ENCODE measurements at regions not wholly inside any gene's neighbourhood (a gene's known extent, or its start where the extent isn't known, plus 50 kb on each side); places are given as distances from the start of the nearest gene placed in this dataset.
A peak's percentile ranks its signal among the peaks of the same experiment; 100 is the strongest.

DNA sequence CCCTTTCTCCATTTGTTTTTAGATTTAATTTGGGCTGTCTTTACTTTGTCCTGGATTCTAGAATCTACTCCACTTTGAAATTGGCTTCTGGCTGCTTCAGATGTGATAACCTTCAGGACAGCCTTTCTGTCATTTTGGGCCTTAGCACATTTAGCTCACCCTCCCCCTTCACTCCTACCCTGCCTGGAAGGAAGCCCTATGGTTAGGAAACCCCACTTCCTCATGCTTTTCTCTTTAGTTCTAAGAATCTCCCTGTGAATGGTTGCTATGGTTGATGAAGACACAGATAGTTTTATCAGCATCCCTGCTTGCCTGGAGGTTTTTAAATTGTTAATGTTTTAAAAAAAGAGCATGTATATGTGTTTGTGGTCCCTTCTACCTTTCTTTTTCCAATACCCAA is 100.7 kb upstream of the PTPN13 start:
- H3K36me3 ChIP-seq (ENCODE audit: control insufficient read depth, insufficient read depth, low read length): no peaks in the 10 kb centered on the region
- DNase-seq (ENCODE audit: extremely low read depth, insufficient read length): no peak
- H3K4me3 ChIP-seq (replicated peaks; ENCODE audit: low read depth, low read length): no peak overlapping the region
- TF ChIP-seq, protein P1, sequence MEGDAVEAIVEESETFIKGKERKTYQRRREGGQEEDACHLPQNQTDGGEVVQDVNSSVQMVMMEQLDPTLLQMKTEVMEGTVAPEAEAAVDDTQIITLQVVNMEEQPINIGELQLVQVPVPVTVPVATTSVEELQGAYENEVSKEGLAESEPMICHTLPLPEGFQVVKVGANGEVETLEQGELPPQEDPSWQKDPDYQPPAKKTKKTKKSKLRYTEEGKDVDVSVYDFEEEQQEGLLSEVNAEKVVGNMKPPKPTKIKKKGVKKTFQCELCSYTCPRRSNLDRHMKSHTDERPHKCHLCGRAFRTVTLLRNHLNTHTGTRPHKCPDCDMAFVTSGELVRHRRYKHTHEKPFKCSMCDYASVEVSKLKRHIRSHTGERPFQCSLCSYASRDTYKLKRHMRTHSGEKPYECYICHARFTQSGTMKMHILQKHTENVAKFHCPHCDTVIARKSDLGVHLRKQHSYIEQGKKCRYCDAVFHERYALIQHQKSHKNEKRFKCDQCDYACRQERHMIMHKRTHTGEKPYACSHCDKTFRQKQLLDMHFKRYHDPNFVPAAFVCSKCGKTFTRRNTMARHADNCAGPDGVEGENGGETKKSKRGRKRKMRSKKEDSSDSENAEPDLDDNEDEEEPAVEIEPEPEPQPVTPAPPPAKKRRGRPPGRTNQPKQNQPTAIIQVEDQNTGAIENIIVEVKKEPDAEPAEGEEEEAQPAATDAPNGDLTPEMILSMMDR (IDR thresholded peaks at IDR 0.05; ENCODE audit: insufficient read depth, low read length, poor library complexity, severe bottlenecking): no peak
- no peaks in the 10 kb centered on the region; the same call in 1 of the 2 replicates for H3K27me3 ChIP-seq (replicated peaks; ENCODE audit: control insufficient read depth, insufficient read depth, low read length)

DNA sequence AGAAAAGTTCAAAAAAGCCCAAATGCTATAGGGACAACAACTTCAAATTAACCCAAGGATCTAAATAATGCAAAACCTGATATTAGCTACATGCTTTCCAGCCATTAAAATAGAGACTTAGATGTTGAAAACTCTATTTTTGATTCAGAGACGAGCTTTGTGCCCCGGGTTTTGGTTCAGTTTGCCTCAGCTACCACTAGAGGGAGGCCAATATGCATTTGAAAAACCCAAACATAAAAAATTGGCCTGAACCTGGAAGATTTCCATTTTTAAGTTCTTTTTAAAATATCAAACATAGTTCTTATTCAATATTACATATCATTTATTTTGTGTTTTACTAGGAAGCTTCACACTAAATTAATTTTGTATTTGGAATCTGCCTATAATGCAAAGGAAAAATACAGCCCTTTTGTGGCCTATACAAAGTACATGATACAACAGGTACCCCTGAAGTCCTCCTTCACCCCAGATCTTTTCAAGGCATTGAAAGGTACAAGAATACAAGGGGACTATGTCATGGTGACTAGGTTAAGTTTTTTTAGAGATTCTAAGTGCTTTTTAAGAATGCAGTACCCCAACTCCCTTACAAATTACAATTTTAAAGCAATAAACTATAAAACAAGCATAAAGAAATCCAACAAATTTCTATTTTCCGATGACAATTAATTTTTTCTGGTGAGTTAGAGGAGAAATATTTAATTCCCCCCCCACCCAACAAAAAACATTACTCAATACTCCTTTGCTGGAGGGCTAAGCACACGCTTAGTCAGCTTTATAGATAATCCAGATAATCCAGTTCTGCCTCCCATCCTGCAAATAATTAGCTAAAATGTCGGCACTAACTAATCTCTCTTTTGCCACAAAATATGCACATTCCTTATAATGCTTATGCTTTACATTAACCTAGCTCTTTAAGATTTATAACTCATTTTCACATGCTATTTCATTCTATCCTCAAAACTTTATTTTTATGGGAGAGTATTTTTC is 97.7 kb upstream of the PTPN13 start:
- TF ChIP-seq, protein P1 (IDR thresholded peaks at IDR 0.05; ENCODE audit: insufficient read depth, low read length, poor library complexity, severe bottlenecking): peak; percentile 87
- no peaks in the 10 kb centered on the region for H3K36me3 ChIP-seq (ENCODE audit: control insufficient read depth, insufficient read depth, low read length)
- H3K4me3 ChIP-seq (replicated peaks; ENCODE audit: low read depth, low read length): no peak overlapping the region
- DNase-seq (ENCODE audit: extremely low read depth, insufficient read length): no peak
- no peaks in the 10 kb centered on the region; the same call in 1 of the 2 replicates for H3K27me3 ChIP-seq (replicated peaks; ENCODE audit: control insufficient read depth, insufficient read depth, low read length)

DNA sequence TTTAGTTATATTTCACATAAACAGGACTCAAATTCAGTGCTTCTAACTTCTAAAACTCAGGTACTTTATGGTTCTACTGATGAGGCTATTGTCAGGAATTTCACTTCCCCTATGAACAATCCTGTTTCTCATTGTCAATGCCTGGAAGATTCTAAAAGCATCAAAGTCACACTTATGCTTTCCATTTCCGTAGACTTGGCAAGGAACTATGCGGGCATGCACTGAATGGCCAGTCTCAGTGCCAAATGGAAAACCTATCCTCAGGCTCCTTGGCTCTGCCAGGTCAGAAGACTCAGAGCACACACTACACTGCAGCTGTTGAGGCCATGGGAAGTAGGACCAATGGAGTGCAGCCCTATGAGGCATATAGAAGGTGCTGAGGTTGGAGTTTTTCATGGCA is 97.0 kb upstream of the PTPN13 start:
- no peak for DNase-seq (ENCODE audit: extremely low read depth, insufficient read length)
- H3K4me3 ChIP-seq (replicated peaks; ENCODE audit: low read depth, low read length): no peak overlapping the region
- H3K27me3 ChIP-seq (replicated peaks; ENCODE audit: control insufficient read depth, insufficient read depth, low read length): no peaks in the 10 kb centered on the region; the same call in 1 of the 2 replicates
- TF ChIP-seq, protein P1 (IDR thresholded peaks at IDR 0.05; ENCODE audit: insufficient read depth, low read length, poor library complexity, severe bottlenecking): no peak
- no peaks in the 10 kb centered on the region for H3K36me3 ChIP-seq (ENCODE audit: control insufficient read depth, insufficient read depth, low read length)

DNA sequence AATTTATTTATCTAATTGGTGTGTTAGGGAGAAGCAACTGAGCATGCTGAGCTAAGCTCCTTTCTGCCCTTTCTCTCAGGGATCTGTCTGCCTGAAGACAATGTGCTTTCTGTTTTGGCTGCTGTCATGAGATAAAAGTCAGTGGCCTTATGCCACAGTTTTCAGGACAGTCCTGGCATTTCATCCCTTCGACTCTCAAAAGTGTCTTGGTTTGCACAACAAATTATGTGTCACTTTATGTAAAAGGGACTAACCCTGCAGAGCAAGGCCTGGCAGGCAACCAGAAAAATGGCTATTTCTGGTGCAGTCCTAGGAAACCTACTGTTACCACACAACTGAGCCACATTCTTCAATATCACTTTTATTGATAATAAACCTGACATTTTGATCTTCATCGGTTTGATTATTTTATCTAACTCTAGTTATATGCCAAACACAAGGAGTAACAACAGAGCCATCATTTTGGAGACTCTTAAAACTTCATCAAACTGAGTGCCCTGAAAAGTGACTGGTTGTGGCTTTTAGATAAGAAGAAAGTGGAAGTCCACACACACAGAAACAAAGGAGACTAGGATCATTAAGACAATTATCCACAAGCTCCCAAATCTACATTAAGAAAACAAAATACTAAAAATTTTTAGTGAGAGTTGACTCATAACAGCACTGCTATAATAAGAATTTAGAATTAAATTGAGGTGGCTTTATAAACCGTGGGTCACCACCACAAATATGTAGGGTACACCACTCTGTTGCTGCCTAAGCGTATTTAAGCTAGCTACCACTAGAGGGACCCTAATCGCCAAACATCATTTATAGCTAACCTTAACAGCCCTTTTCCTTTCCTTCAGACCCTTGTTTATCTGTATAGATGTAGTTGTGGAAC is 95.9 kb upstream of the PTPN13 start:
- Histone ChIP-seq H3K27me3 (replicated peaks; ENCODE audit: control insufficient read depth, insufficient read depth, low read length) (no peaks in the 10 kb centered on the region; the same call in 1 of the 2 replicates), H3K4me3 (replicated peaks; ENCODE audit: low read depth, low read length) (no peak overlapping the region), H3K36me3 (ENCODE audit: control insufficient read depth, insufficient read depth, low read length) (no peaks in the 10 kb centered on the region)
- TF ChIP-seq, protein P1 (IDR thresholded peaks at IDR 0.05; ENCODE audit: insufficient read depth, low read length, poor library complexity, severe bottlenecking): peak; percentile 76
- DNase-seq (ENCODE audit: extremely low read depth, insufficient read length): no peak

DNA sequence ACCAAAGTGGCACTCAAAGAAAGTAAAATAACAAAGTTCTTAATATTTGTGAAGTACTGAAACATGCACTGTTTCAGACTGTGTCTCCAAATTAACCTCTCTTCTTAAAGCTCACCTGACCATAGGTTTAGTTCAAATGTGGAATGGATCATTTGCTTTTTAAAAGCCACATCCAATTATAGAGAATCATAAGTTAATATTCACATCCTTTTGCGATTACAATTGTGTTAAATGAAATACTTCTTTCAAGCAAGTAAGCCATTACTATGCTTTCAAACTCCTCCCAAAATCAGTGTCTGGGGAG is 95.3 kb upstream of the PTPN13 start:
- no peak for DNase-seq (ENCODE audit: extremely low read depth, insufficient read length)
- Histone ChIP-seq H3K4me3 (replicated peaks; ENCODE audit: low read depth, low read length) (no peak overlapping the region), H3K27me3 (replicated peaks; ENCODE audit: control insufficient read depth, insufficient read depth, low read length) (no peaks in the 10 kb centered on the region; the same call in 1 of the 2 replicates), H3K36me3 (ENCODE audit: control insufficient read depth, insufficient read depth, low read length) (no peaks in the 10 kb centered on the region)
- TF ChIP-seq, protein P1 (IDR thresholded peaks at IDR 0.05; ENCODE audit: insufficient read depth, low read length, poor library complexity, severe bottlenecking): no peak

Measured in GM06990 (cell line).